Fibroblast of lung (primary cell): ENCODE measurements at regions not wholly inside any gene's neighbourhood (a gene's known extent, or its start where the extent isn't known, plus 50 kb on each side); places are given as distances from the start of the nearest gene placed in this dataset.
A peak's percentile ranks its signal among the peaks of the same experiment; 100 is the strongest.

ENCODE experiments used
- DNase-seq, 2 donors: peaks; one replicate each; pipeline versions ENCODE4 v3.0.0 to v3.0.0-alpha.2; 2010; ENCODE audit warnings: low read depth in 2 of 2
- H2AFZ ChIP-seq: 2 replicates; pipeline ENCODE4 v1.5.1; 2012; ENCODE audit warnings: low read length, control low read depth, inconsistent platforms
- H3K27ac ChIP-seq: 2 replicates; pipeline ENCODE4 v1.5.1; 2011; ENCODE audit warnings: low read length, control low read depth; ENCODE audit not compliant: insufficient read depth
- H3K27me3 ChIP-seq: 2 replicates; pipeline ENCODE4 v1.5.1; 2011; ENCODE audit warnings: mild to moderate bottlenecking, low read length; ENCODE audit not compliant: control insufficient read depth, insufficient read depth
- H3K36me3 ChIP-seq: 2 replicates; pipeline ENCODE4 v1.5.1; 2011; ENCODE audit warnings: low read length; ENCODE audit not compliant: control insufficient read depth, insufficient read depth
- H3K4me1 ChIP-seq: 2 replicates; pipeline ENCODE4 v1.5.1; 2011; ENCODE audit warnings: low read length; ENCODE audit not compliant: control insufficient read depth, insufficient read depth; ENCODE audit errors: extremely low read depth
- H3K4me2 ChIP-seq: 2 replicates; pipeline ENCODE4 v1.5.1; 2011; ENCODE audit warnings: low read length, control low read depth; ENCODE audit not compliant: insufficient read depth; ENCODE audit errors: extremely low read depth
- H3K4me3 ChIP-seq, 4 experiments: fragments of 200-600 bp in 1 of 4; sonication (generic) in 1 of 4; replicated peaks in 1 of 4; 2 replicates each; pipeline ENCODE4 v1.5.1; 2011 to 2016; ENCODE audit warnings: low read length in 4 of 4, low read depth in 3 of 4, mild to moderate bottlenecking in 3 of 4, control low read depth in 2 of 4, inconsistent platforms in 1 of 4, mixed read lengths in 1 of 4; ENCODE audit not compliant: insufficient read depth in 1 of 4; ENCODE audit errors: control extremely low read depth in 1 of 4
- H3K79me2 ChIP-seq: 2 replicates; pipeline ENCODE4 v1.5.1; 2012; ENCODE audit warnings: mild to moderate bottlenecking, low read length, inconsistent platforms; ENCODE audit not compliant: control insufficient read depth, insufficient read depth
- H3K9ac ChIP-seq: 2 replicates; pipeline ENCODE4 v1.5.1; 2011; ENCODE audit warnings: mild to moderate bottlenecking, low read length, control low read depth; ENCODE audit not compliant: insufficient read depth
- H3K9me3 ChIP-seq: 2 replicates; pipeline ENCODE4 v1.5.1; 2012; ENCODE audit warnings: low read depth, low read length; ENCODE audit not compliant: control insufficient read depth, insufficient read depth
- H4K20me1 ChIP-seq: 2 replicates; pipeline ENCODE4 v1.5.1; 2011; ENCODE audit warnings: low read length; ENCODE audit not compliant: control insufficient read depth, insufficient read depth; ENCODE audit errors: extremely low read depth
- EZH2 ChIP-seq: IDR thresholded peaks from 2 replicates; pipeline ENCODE4 v1.5.1; 2012; ENCODE audit warnings: low read length, control low read depth, mild to moderate bottlenecking; ENCODE audit errors: missing control alignments
- TF ChIP-seq, protein P1 (sequence below), 2 donors: IDR thresholded peaks in 1 of 2; conservative IDR thresholded peaks in 1 of 2; 1 replicate in 1 of 2; 2 replicates in 1 of 2; pipeline ENCODE4 v1.5.1; 2011 to 2012; ENCODE audit warnings: low read length in 2 of 2, control low read depth in 1 of 2, inconsistent platforms in 1 of 2, low read depth in 1 of 2, mild to moderate bottlenecking in 1 of 2

DNA sequence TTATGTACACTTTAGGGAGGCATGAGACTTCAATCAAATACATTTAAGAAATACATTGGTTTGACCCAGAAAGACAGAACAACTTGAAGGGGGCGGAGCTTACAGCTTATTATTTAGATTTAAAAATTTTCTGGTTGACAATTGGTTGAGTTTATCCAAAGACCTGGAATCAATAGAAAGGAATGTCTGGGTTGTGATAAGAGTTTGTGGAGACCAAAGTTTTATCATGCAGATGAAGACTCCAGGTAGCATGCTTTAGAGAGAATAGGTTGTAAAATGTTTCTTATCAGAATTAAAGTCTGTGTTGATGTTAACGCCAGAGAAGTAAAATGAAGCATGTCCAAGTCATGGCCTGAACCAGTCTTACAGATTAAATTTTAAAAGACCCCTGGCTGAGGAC, 757.8 kb upstream of the ADGRB3 start:
- Histone ChIP-seq H3K9me3 (no peaks in the 10 kb centered on the region), H3K4me1 (no peaks in the 10 kb centered on the region), H4K20me1 (no peaks in the 10 kb centered on the region), H3K27me3 (no peaks in the 10 kb centered on the region), H3K4me2 (no peak overlapping the region), H2AFZ (no peak overlapping the region), H3K27ac (no peak overlapping the region), H3K79me2 (no peaks in the 10 kb centered on the region), H3K9ac (no peak overlapping the region), H3K4me3 (no peak overlapping the region), H3K36me3 (no peaks in the 10 kb centered on the region)
- no peak for DNase-seq
- no peak for TF ChIP-seq EZH2
- TF ChIP-seq, protein P1, sequence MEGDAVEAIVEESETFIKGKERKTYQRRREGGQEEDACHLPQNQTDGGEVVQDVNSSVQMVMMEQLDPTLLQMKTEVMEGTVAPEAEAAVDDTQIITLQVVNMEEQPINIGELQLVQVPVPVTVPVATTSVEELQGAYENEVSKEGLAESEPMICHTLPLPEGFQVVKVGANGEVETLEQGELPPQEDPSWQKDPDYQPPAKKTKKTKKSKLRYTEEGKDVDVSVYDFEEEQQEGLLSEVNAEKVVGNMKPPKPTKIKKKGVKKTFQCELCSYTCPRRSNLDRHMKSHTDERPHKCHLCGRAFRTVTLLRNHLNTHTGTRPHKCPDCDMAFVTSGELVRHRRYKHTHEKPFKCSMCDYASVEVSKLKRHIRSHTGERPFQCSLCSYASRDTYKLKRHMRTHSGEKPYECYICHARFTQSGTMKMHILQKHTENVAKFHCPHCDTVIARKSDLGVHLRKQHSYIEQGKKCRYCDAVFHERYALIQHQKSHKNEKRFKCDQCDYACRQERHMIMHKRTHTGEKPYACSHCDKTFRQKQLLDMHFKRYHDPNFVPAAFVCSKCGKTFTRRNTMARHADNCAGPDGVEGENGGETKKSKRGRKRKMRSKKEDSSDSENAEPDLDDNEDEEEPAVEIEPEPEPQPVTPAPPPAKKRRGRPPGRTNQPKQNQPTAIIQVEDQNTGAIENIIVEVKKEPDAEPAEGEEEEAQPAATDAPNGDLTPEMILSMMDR (conservative IDR thresholded peaks at IDR 0.05 in 1 of 2, IDR thresholded peaks at IDR 0.05 in 1 of 2; ENCODE audit: low read depth in 1 of 2, low read length in 2 of 2): no peak

DNA sequence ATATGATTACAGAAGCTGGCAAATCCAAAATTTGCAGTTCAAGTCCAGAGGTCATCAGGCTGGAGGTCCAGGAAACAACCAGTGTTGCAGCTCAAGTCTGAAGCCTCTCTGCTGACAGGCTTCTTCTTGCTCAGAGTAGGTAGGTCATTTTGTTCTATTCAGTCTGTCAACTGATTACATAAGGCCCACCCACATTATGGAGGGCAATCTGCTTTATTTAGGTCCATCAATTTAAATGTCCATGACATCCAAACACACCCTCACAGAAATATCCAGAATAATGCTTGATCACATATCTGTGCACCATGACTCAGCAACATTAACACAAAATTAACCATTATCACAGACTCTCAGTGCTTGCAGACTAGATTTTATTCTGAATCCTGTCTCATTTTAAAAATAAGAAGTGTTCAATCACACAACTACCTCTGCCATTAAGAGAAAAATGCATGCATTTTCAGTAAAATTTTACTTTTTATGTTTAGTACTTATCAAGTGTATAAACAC, 759.2 kb upstream of the ADGRB3 start:
- H4K20me1 ChIP-seq: no peaks in the 10 kb centered on the region
- H3K27me3 ChIP-seq: no peaks in the 10 kb centered on the region
- peak in 1 of 2 donors; percentile 45 for DNase-seq
- no peaks in the 10 kb centered on the region for H3K9me3 ChIP-seq
- H3K27ac ChIP-seq: no peak overlapping the region
- TF ChIP-seq, protein P1 (conservative IDR thresholded peaks at IDR 0.05 in 1 of 2, IDR thresholded peaks at IDR 0.05 in 1 of 2; ENCODE audit: low read depth in 1 of 2, low read length in 2 of 2): no peak
- TF ChIP-seq EZH2: no peak
- H3K4me1 ChIP-seq: no peaks in the 10 kb centered on the region
- no peak overlapping the region for H3K9ac ChIP-seq
- no peak overlapping the region for H3K4me3 ChIP-seq
- no peaks in the 10 kb centered on the region for H3K36me3 ChIP-seq
- H2AFZ ChIP-seq: no peak overlapping the region
- H3K4me2 ChIP-seq: no peak overlapping the region
- H3K79me2 ChIP-seq: no peaks in the 10 kb centered on the region

DNA sequence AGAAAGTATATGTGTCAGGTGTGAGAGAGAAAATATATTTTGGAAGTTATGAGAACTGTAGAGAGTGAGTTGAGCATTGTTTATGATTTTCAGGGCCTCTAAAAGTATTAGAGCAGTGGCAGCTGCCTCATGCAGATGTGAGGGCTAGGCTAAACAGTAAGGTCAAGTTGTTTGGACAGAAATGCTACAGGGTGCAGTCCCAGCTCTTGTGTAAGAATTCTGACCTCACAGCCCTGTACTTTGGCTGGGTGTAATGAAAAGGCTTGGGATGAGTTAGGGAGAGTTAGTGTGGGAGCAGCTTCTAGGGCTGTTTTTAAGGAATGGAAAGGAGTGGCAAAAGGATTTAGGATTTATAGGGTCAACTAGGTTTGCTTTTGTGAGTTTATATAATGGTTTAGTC, 764.8 kb upstream of the ADGRB3 start:
- peak in 1 of 2 donors; percentile 80 for DNase-seq
- no peak for TF ChIP-seq EZH2
- TF ChIP-seq, protein P1 (conservative IDR thresholded peaks at IDR 0.05 in 1 of 2, IDR thresholded peaks at IDR 0.05 in 1 of 2; ENCODE audit: low read depth in 1 of 2, low read length in 2 of 2): no peak
- H3K27me3 ChIP-seq: no peaks in the 10 kb centered on the region

More for the DNA sequence above, 764.8 kb upstream of the ADGRB3 start:
- Histone ChIP-seq H4K20me1 (no peaks in the 10 kb centered on the region), H2AFZ (no peak overlapping the region), H3K36me3 (no peaks in the 10 kb centered on the region), H3K4me3 (no peak overlapping the region), H3K79me2 (no peaks in the 10 kb centered on the region), H3K9ac (no peak overlapping the region), H3K4me1 (no peaks in the 10 kb centered on the region), H3K27ac (no peak overlapping the region), H3K9me3 (no peaks in the 10 kb centered on the region), H3K4me2 (no peak overlapping the region)
